Kidney epithelial cell (primary cell): ENCODE measurements at regions not wholly inside any gene's neighbourhood (a gene's known extent, or its start where the extent isn't known, plus 50 kb on each side); places are given as distances from the start of the nearest gene placed in this dataset.

Experiments
- DNase-seq: peaks from one replicate; pipeline ENCODE4 v3.0.0-alpha.2; 2010; ENCODE audit warnings: low read depth
- H3K27me3 ChIP-seq: 2 replicates; pipeline ENCODE4 v1.6.0; 2011; ENCODE audit warnings: low read length; ENCODE audit not compliant: control insufficient read depth, insufficient read depth
- H3K36me3 ChIP-seq: 2 replicates; pipeline ENCODE4 v1.5.1; 2011; ENCODE audit warnings: low read length; ENCODE audit not compliant: control insufficient read depth, insufficient read depth
- H3K4me3 ChIP-seq: 2 replicates; pipeline ENCODE4 v1.5.1; 2011; ENCODE audit warnings: low read depth, mild to moderate bottlenecking, control low read depth, low read length
- CTCF ChIP-seq: IDR thresholded peaks from 2 replicates; pipeline ENCODE4 v1.5.1; 2011; ENCODE audit warnings: mild to moderate bottlenecking, moderate library complexity, low read length, control low read depth, inconsistent platforms; ENCODE audit not compliant: insufficient read depth, poor library complexity, severe bottlenecking

GRCh38 chr15:31269816-31270575, 56.6 kb upstream of the KLF13 start:
- DNase-seq: no peak
- no peaks in the 10 kb centered on the region for H3K36me3 ChIP-seq
- no peak for TF ChIP-seq CTCF
- no peaks in the 10 kb centered on the region for H3K27me3 ChIP-seq
- H3K4me3 ChIP-seq: no peak overlapping the region

GRCh38 chr15:31270767-31271166, 55.9 kb upstream of the KLF13 start:
- Histone ChIP-seq H3K36me3 (no peaks in the 10 kb centered on the region), H3K27me3 (peaks cover 3% of the 10 kb centered on the region), H3K4me3 (no peak overlapping the region)
- TF ChIP-seq CTCF: no peak
- DNase-seq: no peak

- DNase-seq: no peak
- Histone ChIP-seq H3K36me3 (no peaks in the 10 kb centered on the region), H3K27me3 (peaks cover 3% of the 10 kb centered on the region), H3K4me3 (no peak overlapping the region)
- no peak for TF ChIP-seq CTCF
Measured at GRCh38 chr15:31271224-31271635, 55.4 kb upstream of the KLF13 start.

GRCh38 chr15:31271711-31272557, 54.7 kb upstream of the KLF13 start:
- no peak for DNase-seq

GRCh38 chr15:31272558-31273257, 53.9 kb upstream of the KLF13 start:
- no peak for DNase-seq
- H3K27me3 ChIP-seq: peaks cover 3% of the 10 kb centered on the region
- no peak overlapping the region for H3K4me3 ChIP-seq
- H3K36me3 ChIP-seq: no peaks in the 10 kb centered on the region
- no peak for TF ChIP-seq CTCF

More at GRCh38 chr15:31271711-31272557, 54.7 kb upstream of the KLF13 start:
- Histone ChIP-seq H3K4me3 (no peak overlapping the region), H3K36me3 (no peaks in the 10 kb centered on the region), H3K27me3 (peaks cover 3% of the 10 kb centered on the region)
- TF ChIP-seq CTCF: no peak
